ENCODE measurements at regions not wholly inside any gene's neighbourhood (a gene's known extent, or its start where the extent isn't known, plus 50 kb on each side); places are given as distances from the start of the nearest gene placed in this dataset.

GRCh38 chr4:78694457-78694787 lies 81.7 kb upstream of the BMP2K start:
- H3K9ac ChIP-seq (ENCODE audit: low read length), result no peak overlapping the region
- ATAC-seq (no peak), DNase-seq (no peak)
- H3K4me1 ChIP-seq (ENCODE audit: insufficient read depth, low read length), result no peaks in the 10 kb centered on the region
- no peaks in the 10 kb centered on the region for H3K79me2 ChIP-seq (ENCODE audit: low read length)
- no peaks in the 10 kb centered on the region for H3K36me3 ChIP-seq (ENCODE audit: low read depth, low read length)
- H3K9me3 ChIP-seq (ENCODE audit: low read length), result no peaks in the 10 kb centered on the region
- BruUV-seq (replicated peaks), result no TSS peak
- H3K4me3 ChIP-seq (ENCODE audit: low read length), result no peak overlapping the region
- no peaks in the 10 kb centered on the region for H3F3A ChIP-seq (ENCODE audit: low read length, unreplicated experiment)
- no peak overlapping the region for H3K4me2 ChIP-seq (ENCODE audit: low read length)
- no peaks in the 10 kb centered on the region for H4K20me1 ChIP-seq (ENCODE audit: low read length)
- no peaks in the 10 kb centered on the region for H3K27me3 ChIP-seq (ENCODE audit: low read length)
- no peak overlapping the region for H2AFZ ChIP-seq (ENCODE audit: low read length)
- TF ChIP-seq EZH2 (IDR thresholded peaks at IDR 0.05; ENCODE audit: low read length, unreplicated experiment) (no peak), EZH2phosphoT487 (IDR thresholded peaks at IDR 0.05; ENCODE audit: borderline replicate concordance, low read length) (no peak), CTCF (conservative IDR thresholded peaks at IDR 0.05; ENCODE audit: low read depth, low read length) (no peak)
- no peaks in the 10 kb centered on the region for H3K9me2 ChIP-seq (replicated peaks; ENCODE audit: low read length)
- ChIA-PET CTCF (no interaction called here), POLR2A (ENCODE audit: unreplicated experiment) (interaction anchor here (0.6 kb wide), 1 partner anchor 31 kb away, joined by 3 read pairs; no protein-coding TSS in a partner anchor)
- intact Hi-C loops (cut with micrococcal nuclease), result no loop called here
- H3K27ac ChIP-seq (ENCODE audit: low read length), result no peak overlapping the region

DNA sequence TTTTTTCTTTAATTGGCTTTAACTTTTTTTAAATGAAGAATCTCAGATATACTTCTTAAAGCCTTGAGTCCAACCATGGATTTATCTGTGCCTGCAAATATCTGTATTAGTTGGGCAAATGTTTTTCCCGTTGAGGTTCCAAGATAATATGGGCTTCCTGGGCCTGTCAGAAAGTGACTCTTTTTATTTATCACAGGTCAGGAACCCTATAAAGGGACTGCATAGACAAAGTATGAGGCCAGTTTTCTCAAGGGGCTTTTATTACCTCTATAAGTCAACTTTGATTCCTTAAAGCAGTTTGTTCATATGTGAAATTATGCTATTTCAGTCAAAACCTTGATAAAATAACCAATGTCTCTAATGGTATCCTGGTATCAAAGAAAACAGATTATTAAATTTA lies 80.2 kb upstream of the BMP2K start:
- CTCF ChIA-PET, result interaction anchor here (0.6 kb wide), 1 partner anchor 22 kb away, joined by 3 read pairs; no protein-coding TSS in a partner anchor
- Histone ChIP-seq H3K9me3 (ENCODE audit: low read length) (no peaks in the 10 kb centered on the region), H3F3A (ENCODE audit: low read length, unreplicated experiment) (no peaks in the 10 kb centered on the region), H3K4me1 (ENCODE audit: insufficient read depth, low read length) (no peaks in the 10 kb centered on the region), H3K4me2 (ENCODE audit: low read length) (no peak overlapping the region), H3K4me3 (ENCODE audit: low read length) (no peak overlapping the region), H3K79me2 (ENCODE audit: low read length) (no peaks in the 10 kb centered on the region), H3K36me3 (ENCODE audit: low read depth, low read length) (no peaks in the 10 kb centered on the region), H3K27me3 (ENCODE audit: low read length) (no peaks in the 10 kb centered on the region), H3K9me2 (replicated peaks; ENCODE audit: low read length) (no peaks in the 10 kb centered on the region), H3K27ac (ENCODE audit: low read length) (no peak overlapping the region), H2AFZ (ENCODE audit: low read length) (no peak overlapping the region), H3K9ac (ENCODE audit: low read length) (no peak overlapping the region), H4K20me1 (ENCODE audit: low read length) (no peaks in the 10 kb centered on the region)
- intact Hi-C loops (cut with micrococcal nuclease), result no loop called here
- TF ChIP-seq EZH2phosphoT487 (IDR thresholded peaks at IDR 0.05; ENCODE audit: borderline replicate concordance, low read length) (no peak), EZH2 (IDR thresholded peaks at IDR 0.05; ENCODE audit: low read length, unreplicated experiment) (no peak), CTCF (conservative IDR thresholded peaks at IDR 0.05; ENCODE audit: low read depth, low read length) (no peak)
- POLR2A ChIA-PET (ENCODE audit: unreplicated experiment), result no interaction called here
- no TSS peak for BruUV-seq (replicated peaks)
- DNase-seq (no peak), ATAC-seq (no peak)

DNA sequence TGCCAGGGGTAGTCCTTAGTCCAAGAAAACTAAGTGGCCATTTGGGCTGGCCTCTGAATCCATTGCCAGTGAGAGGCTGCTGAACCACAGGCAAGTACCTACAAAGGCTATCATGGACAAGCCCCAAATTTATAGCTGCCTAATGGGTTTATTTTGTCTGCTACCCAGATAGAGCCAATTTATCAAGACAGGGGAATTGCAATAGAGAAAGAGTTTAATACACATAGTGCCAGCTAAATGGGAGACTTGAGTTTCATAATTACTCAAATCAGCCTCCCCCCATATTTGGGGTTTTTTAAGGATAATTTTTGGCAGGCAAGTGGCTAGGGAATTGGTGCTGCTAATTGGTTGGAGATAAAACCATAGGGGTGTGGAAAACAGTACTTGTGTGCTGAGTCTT lies 73.1 kb upstream of the BMP2K start:
- Histone ChIP-seq H2AFZ (ENCODE audit: low read length) (no peak overlapping the region), H3K9me3 (ENCODE audit: low read length) (no peaks in the 10 kb centered on the region), H3K9me2 (replicated peaks; ENCODE audit: low read length) (no peaks in the 10 kb centered on the region), H3K4me1 (ENCODE audit: insufficient read depth, low read length) (no peaks in the 10 kb centered on the region), H3K36me3 (ENCODE audit: low read depth, low read length) (no peaks in the 10 kb centered on the region), H3K4me3 (ENCODE audit: low read length) (no peak overlapping the region), H3K79me2 (ENCODE audit: low read length) (no peaks in the 10 kb centered on the region), H3K9ac (ENCODE audit: low read length) (no peak overlapping the region), H3F3A (ENCODE audit: low read length, unreplicated experiment) (no peaks in the 10 kb centered on the region), H4K20me1 (ENCODE audit: low read length) (no peaks in the 10 kb centered on the region), H3K4me2 (ENCODE audit: low read length) (no peak overlapping the region), H3K27ac (ENCODE audit: low read length) (no peak overlapping the region), H3K27me3 (ENCODE audit: low read length) (no peaks in the 10 kb centered on the region)
- POLR2A ChIA-PET (ENCODE audit: unreplicated experiment), result no interaction called here
- intact Hi-C loops (cut with micrococcal nuclease), result no loop called here
- no TSS peak for BruUV-seq (replicated peaks)
- TF ChIP-seq EZH2phosphoT487 (IDR thresholded peaks at IDR 0.05; ENCODE audit: borderline replicate concordance, low read length) (no peak), CTCF (conservative IDR thresholded peaks at IDR 0.05; ENCODE audit: low read depth, low read length) (no peak), EZH2 (IDR thresholded peaks at IDR 0.05; ENCODE audit: low read length, unreplicated experiment) (no peak)
- ATAC-seq (no peak), DNase-seq (no peak)
- CTCF ChIA-PET, result no interaction called here
